GM23248 (cell line): ENCODE measurements at regions not wholly inside any gene's neighbourhood (a gene's known extent, or its start where the extent isn't known, plus 50 kb on each side); places are given as distances from the start of the nearest gene placed in this dataset.

Experiments used
- EZH2 ChIP-seq: fragments of 200-600 bp; sonication (generic); IDR thresholded peaks from 2 replicates; pipeline ENCODE4 v1.6.1; 2018; ENCODE audit warnings: antibody characterized with exemption, mild to moderate bottlenecking; ENCODE audit not compliant: insufficient read depth, poor library complexity, severe bottlenecking
- EZH2phosphoT487 ChIP-seq: fragments of 200-600 bp; sonication (generic); IDR thresholded peaks from 2 replicates; pipeline ENCODE4 v1.6.1; 2018; ENCODE audit warnings: antibody characterized with exemption, moderate library complexity, mild to moderate bottlenecking, low read depth; ENCODE audit not compliant: insufficient read depth

GRCh38 chr2:116319001-116319400 is 1495.5 kb upstream of the DDX18 start:
- TF ChIP-seq EZH2 (no peak), EZH2phosphoT487 (no peak)
